Neural crest cell (in vitro differentiated cells): ENCODE measurements at regions not wholly inside any gene's neighbourhood (a gene's known extent, or its start where the extent isn't known, plus 50 kb on each side); places are given as distances from the start of the nearest gene placed in this dataset.
"Not testable (repeated sequence)": the region's sequence is repeated elsewhere in the genome, so short reads cannot be mapped to it uniquely, and the experiment has no call there.

Experiments
- DNase-seq: peaks from one replicate; pipeline ENCODE4 v3.0.0; 2021; ENCODE audit warnings: low read depth, mixed read lengths, low spot score
- H3K27ac Mint-ChIP-seq: one replicate; pipeline ENCODE4 v1.8.0; 2021; ENCODE audit warnings: mild to moderate bottlenecking, mixed read lengths; ENCODE audit not compliant: unreplicated experiment
- H3K27me3 Mint-ChIP-seq: 2 replicates; pipeline ENCODE4 v1.8.0; 2021; ENCODE audit warnings: low read depth, mild to moderate bottlenecking, mixed read lengths
- H3K36me3 Mint-ChIP-seq: 2 replicates; pipeline ENCODE4 v1.8.0; 2021; ENCODE audit warnings: low read depth, mild to moderate bottlenecking, mixed read lengths
- H3K4me1 Mint-ChIP-seq: 2 replicates; pipeline ENCODE4 v1.8.0; 2021; ENCODE audit warnings: mixed read lengths
- H3K4me3 Mint-ChIP-seq: one replicate; pipeline ENCODE4 v1.8.0; 2021; ENCODE audit warnings: mild to moderate bottlenecking, mixed read lengths
- H3K9me3 Mint-ChIP-seq: 2 replicates; pipeline ENCODE4 v1.8.0; 2021; ENCODE audit warnings: mixed read lengths
- CTCF ChIP-seq: fragments of 200-600 bp; sonication (generic); conservative IDR thresholded peaks from 2 replicates; pipeline ENCODE4 v1.5.0; 2021; ENCODE audit warnings: antibody characterized with exemption, mild to moderate bottlenecking

DNA sequence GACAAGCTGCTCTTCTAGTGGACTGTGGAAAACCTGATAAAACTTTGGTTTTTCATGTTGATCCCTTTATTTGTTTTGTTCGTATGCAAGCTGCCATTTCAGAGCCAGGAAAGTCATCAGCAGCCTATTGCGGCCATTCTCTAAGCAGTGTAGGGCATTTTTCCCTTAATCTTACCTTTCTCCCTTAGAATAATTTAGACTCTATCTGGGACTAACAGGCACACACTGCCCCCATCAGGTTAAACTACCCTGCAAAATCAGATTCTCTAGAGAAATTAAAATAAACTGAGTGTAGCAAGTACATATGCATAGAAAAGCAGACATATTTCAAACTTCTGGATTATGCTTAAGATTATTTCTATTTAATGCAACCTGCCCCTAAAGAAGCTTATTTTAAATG, 347.5 kb downstream of the METTL4 start:
- Mint-ChIP-seq H3K4me1 (peaks cover 10% of the 10 kb centered on the region), H3K4me3 (peak overlapping the region; percentile 62), H3K27me3 (peaks cover 7% of the 10 kb centered on the region), H3K9me3 (no peaks in the 10 kb centered on the region), H3K27ac (no peak overlapping the region), H3K36me3 (no peaks in the 10 kb centered on the region)
- peak; percentile 76 for TF ChIP-seq CTCF
- peak; percentile 18 for DNase-seq

GRCh38 chr18:2236232-2236631, 335.1 kb downstream of the METTL4 start:
- DNase-seq: no peak
- no peak for TF ChIP-seq CTCF
- H3K4me1 Mint-ChIP-seq: no peaks in the 10 kb centered on the region
- no peaks in the 10 kb centered on the region for H3K9me3 Mint-ChIP-seq
- H3K4me3 Mint-ChIP-seq: no peak overlapping the region
- no peak overlapping the region for H3K27ac Mint-ChIP-seq
- no peaks in the 10 kb centered on the region for H3K36me3 Mint-ChIP-seq
- peaks cover 14% of the 10 kb centered on the region for H3K27me3 Mint-ChIP-seq

GRCh38 chr18:2237706-2238105, 333.6 kb downstream of the METTL4 start:
- H3K27ac Mint-ChIP-seq: no peak overlapping the region
- H3K36me3 Mint-ChIP-seq: no peaks in the 10 kb centered on the region
- DNase-seq: no peak
- no peaks in the 10 kb centered on the region for H3K9me3 Mint-ChIP-seq
- no peak for TF ChIP-seq CTCF
- peaks cover 14% of the 10 kb centered on the region for H3K27me3 Mint-ChIP-seq
- H3K4me3 Mint-ChIP-seq: no peak overlapping the region
- H3K4me1 Mint-ChIP-seq: no peaks in the 10 kb centered on the region

- peaks cover 11% of the 10 kb centered on the region for H3K27me3 Mint-ChIP-seq
- no peaks in the 10 kb centered on the region for H3K9me3 Mint-ChIP-seq
- H3K27ac Mint-ChIP-seq: no peak overlapping the region
- H3K36me3 Mint-ChIP-seq: peaks cover 3% of the 10 kb centered on the region
- no peak overlapping the region for H3K4me3 Mint-ChIP-seq
- H3K4me1 Mint-ChIP-seq: no peaks in the 10 kb centered on the region
- TF ChIP-seq CTCF: no peak
- no peak for DNase-seq
Observed at GRCh38 chr18:2240311-2240705, 331.0 kb downstream of the METTL4 start.

- DNase-seq: no peak
- Mint-ChIP-seq H3K27ac (no peak overlapping the region), H3K4me1 (peaks cover 5% of the 10 kb centered on the region), H3K27me3 (no peaks in the 10 kb centered on the region), H3K4me3 (no peak overlapping the region), H3K9me3 (no peaks in the 10 kb centered on the region), H3K36me3 (peaks cover 5% of the 10 kb centered on the region)
- TF ChIP-seq CTCF: no peak
Observed at GRCh38 chr18:2244641-2245040, 326.7 kb downstream of the METTL4 start.

DNA sequence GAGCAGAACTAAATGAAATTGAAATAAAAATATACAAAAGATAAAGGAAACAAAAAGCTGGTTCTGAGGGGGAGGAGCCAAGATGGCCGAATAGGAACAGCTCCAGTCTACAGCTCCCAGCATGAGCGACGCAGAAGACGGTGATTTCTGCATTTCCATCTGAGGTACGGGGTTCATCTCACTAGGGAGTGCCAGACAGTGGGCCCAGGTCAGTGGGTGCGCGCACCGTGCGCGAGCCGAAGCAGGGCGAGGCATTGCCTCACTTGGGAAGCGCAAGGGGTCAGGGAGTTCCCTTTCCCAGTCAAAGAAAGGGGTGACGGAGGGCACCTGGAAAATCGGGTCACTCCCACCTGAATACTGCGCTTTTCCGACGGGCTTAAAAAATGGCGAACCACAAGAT, 324.2 kb downstream of the METTL4 start:
- H3K4me3 Mint-ChIP-seq, DNase-seq, H3K27ac Mint-ChIP-seq, H3K4me1 Mint-ChIP-seq, H3K27me3 Mint-ChIP-seq, H3K9me3 Mint-ChIP-seq, H3K36me3 Mint-ChIP-seq: not testable (repeated sequence)
